Panc1 (cell line): ENCODE measurements at regions not wholly inside any gene's neighbourhood (a gene's known extent, or its start where the extent isn't known, plus 50 kb on each side); places are given as distances from the start of the nearest gene placed in this dataset.

Experiments
- ATAC-seq: fragments of 200-7000 bp; cut with Tn5 transposase; 2 replicates; pipeline ENCODE4 v1.9.1; 2020; ENCODE audit warnings: mild to moderate bottlenecking, moderate library complexity
- BruUV-seq: library from RNA; stranded (reverse); fragments of 400-500 nt; replicated peaks from 2 replicates; lab custom pipeline; 2021; lab: Mats Ljungman, UMichigan
- CTCF ChIA-PET: fragments of 300-600 bp; sonication (Branson Sonifier 250); formaldehyde crosslinking; loops from one replicate; lab custom pipeline; 2022; ENCODE audit warnings: antibody characterized with exemption; lab: Charles Lee
- POLR2A ChIA-PET: fragments of 300-600 bp; sonication (Branson Sonifier 250); formaldehyde crosslinking; loops from one replicate; lab custom pipeline; 2022; ENCODE audit warnings: antibody characterized with exemption; lab: Charles Lee
- DNase-seq: peaks from one replicate; pipeline ENCODE4 v3.0.0-alpha.2; 2010; ENCODE audit warnings: low read depth, low spot score
- H3K27ac ChIP-seq: 2 replicates; pipeline ENCODE4 v1.5.1; 2011; ENCODE audit warnings: mild to moderate bottlenecking, low read length, inconsistent platforms
- H3K27me3 ChIP-seq: fragments of 200-500 bp; sonication (Bioruptor generic); 2 replicates; pipeline ENCODE4 v1.6.0; 2014; ENCODE audit warnings: low read length, inconsistent platforms; ENCODE audit not compliant: control insufficient read depth, insufficient read depth
- H3K36me3 ChIP-seq: fragments of 200-500 bp; sonication (Bioruptor generic); 2 replicates; pipeline ENCODE4 v1.5.1; 2014; ENCODE audit warnings: inconsistent platforms, mild to moderate bottlenecking, low read length, moderate library complexity; ENCODE audit not compliant: control insufficient read depth, insufficient read depth
- H3K4me1 ChIP-seq: 2 replicates; pipeline ENCODE4 v1.5.1; 2011; ENCODE audit warnings: inconsistent platforms, mild to moderate bottlenecking, low read length, moderate library complexity; ENCODE audit not compliant: control insufficient read depth, insufficient read depth
- H3K4me3 ChIP-seq, 2 experiments: 2 replicates each; pipeline ENCODE4 v1.5.1; 2011 to 2012; ENCODE audit warnings: low read depth in 2 of 2, low read length in 2 of 2, mild to moderate bottlenecking in 2 of 2, inconsistent platforms in 1 of 2, moderate library complexity in 1 of 2
- H3K9me3 ChIP-seq: fragments of 200-500 bp; sonication (Bioruptor generic); 2 replicates; pipeline ENCODE4 v1.5.1; 2014; ENCODE audit warnings: low read depth, mild to moderate bottlenecking, inconsistent platforms, low read length, moderate library complexity; ENCODE audit not compliant: control insufficient read depth, insufficient read depth
- CTCF ChIP-seq: fragments of 450-650 bp; IDR thresholded peaks from 2 replicates; pipeline ENCODE4 v1.5.1; 2017; ENCODE audit warnings: mild to moderate bottlenecking
- POLR2AphosphoS5 ChIP-seq: IDR thresholded peaks from 2 replicates; pipeline ENCODE4 v1.6.1; 2012; ENCODE audit warnings: mild to moderate bottlenecking, low read depth, low read length, moderate library complexity
- REST ChIP-seq, 2 experiments: IDR thresholded peaks; 2 replicates each; pipeline ENCODE4 v1.6.1; 2011 to 2012; ENCODE audit warnings: low read depth in 2 of 2, control low read depth in 1 of 2, low read length in 1 of 2, mild to moderate bottlenecking in 1 of 2, moderate library complexity in 1 of 2; ENCODE audit not compliant: insufficient read depth in 1 of 2
- SIN3A ChIP-seq: IDR thresholded peaks from 2 replicates; pipeline ENCODE4 v1.6.1; 2012; ENCODE audit warnings: low read depth, mild to moderate bottlenecking, low read length, moderate library complexity, borderline replicate concordance; ENCODE audit not compliant: insufficient read depth
- TCF7L2 ChIP-seq: IDR thresholded peaks from 2 replicates; pipeline ENCODE4 v1.6.1; 2011; ENCODE audit warnings: mild to moderate bottlenecking, low read depth, low read length, inconsistent platforms
- in situ Hi-C: cut with HindIII; loops from 2 replicates; pipeline ENCODE4 v1.10.0; 2016; ENCODE audit warnings: low sequenced_read_pairs, low pct_unique_long_range_greater_than_20kb
- intact Hi-C: fragments of 100-400 bp; cut with micrococcal nuclease; formaldehyde crosslinking; loops from one replicate; pipeline ENCODE4 v1.10.0; 2022; ENCODE audit not compliant: unreplicated experiment

- no peaks in the 10 kb centered on the region for H3K36me3 ChIP-seq
- no peaks in the 10 kb centered on the region for H3K27me3 ChIP-seq
- DNase-seq (no peak), ATAC-seq (no peak)
- ChIA-PET CTCF (no interaction called here), POLR2A (no interaction called here)
- H3K4me1 ChIP-seq: no peaks in the 10 kb centered on the region
- in situ Hi-C loops: no loop called here
- BruUV-seq: no TSS peak
- H3K9me3 ChIP-seq: no peaks in the 10 kb centered on the region
- no peak overlapping the region for H3K4me3 ChIP-seq
- intact Hi-C loops: no loop called here
- no peak for TF ChIP-seq SIN3A
- no peak for TF ChIP-seq TCF7L2
- TF ChIP-seq REST (IDR thresholded peaks at IDR 0.05; ENCODE audit: insufficient read depth in 1 of 2, low read depth in 2 of 2, low read length in 1 of 2): no peak
- no peak for TF ChIP-seq POLR2AphosphoS5
- TF ChIP-seq CTCF: no peak
- no peak overlapping the region for H3K27ac ChIP-seq
Measured at GRCh38 chr14:104290756-104291122, 152.4 kb downstream of the KIF26A start.

- DNase-seq: no peak
- ChIA-PET POLR2A (no interaction called here), CTCF (interaction anchor here (0.7 kb wide), 1 partner anchor 345 kb away, joined by 5 read pairs; no protein-coding TSS in a partner anchor)
- in situ Hi-C loops: no loop called here
- no peak overlapping the region for H3K27ac ChIP-seq
- no peaks in the 10 kb centered on the region for H3K36me3 ChIP-seq
- H3K4me3 ChIP-seq: no peak overlapping the region
- no peaks in the 10 kb centered on the region for H3K27me3 ChIP-seq
- no TSS peak for BruUV-seq
- no peak for ATAC-seq
- no peaks in the 10 kb centered on the region for H3K4me1 ChIP-seq
- TF ChIP-seq SIN3A (no peak), TCF7L2 (no peak), REST (IDR thresholded peaks at IDR 0.05; ENCODE audit: insufficient read depth in 1 of 2, low read depth in 2 of 2, low read length in 1 of 2) (no peak), CTCF (no peak), POLR2AphosphoS5 (no peak)
- H3K9me3 ChIP-seq: no peaks in the 10 kb centered on the region
- intact Hi-C loops: no loop called here
Measured at GRCh38 chr14:104291123-104292000, 153.0 kb downstream of the KIF26A start.
